Stomach (tissue), 8 donors: ENCODE measurements at regions not wholly inside any gene's neighbourhood (a gene's known extent, or its start where the extent isn't known, plus 50 kb on each side); places are given as distances from the start of the nearest gene placed in this dataset.

Experiments used
- DNase-seq, 2 donors: peaks; one replicate each; pipeline versions ENCODE4 v3.0.0 to v3.0.0-alpha.2; 2013 to 2019
- H3K27ac ChIP-seq, 5 donors: fragments of 200-600 bp in 4 of 5; sonication (generic) in 4 of 5; one replicate each; pipeline ENCODE4 v1.5.1; 2013 to 2019; ENCODE audit warnings: mild to moderate bottlenecking in 1 of 5, moderate library complexity in 1 of 5
- H3K27me3 ChIP-seq, 3 donors: fragments of 200-600 bp; sonication (generic); one replicate each; pipeline ENCODE4 v1.5.1; 2017 to 2019; ENCODE audit warnings: mixed run types in 1 of 3
- H3K36me3 ChIP-seq, 4 donors: fragments of 200-600 bp; sonication (generic); 1 replicate in 3 of 4; 2 replicates in 1 of 4; pipeline ENCODE4 v1.5.1; 2016 to 2019
- H3K4me1 ChIP-seq, 4 donors: fragments of 200-600 bp; sonication (generic); one replicate each; pipeline ENCODE4 v1.5.1; 2016 to 2019
- H3K4me3 ChIP-seq, 4 donors: fragments of 200-600 bp; sonication (generic) in 3 of 4; one replicate each; pipeline ENCODE4 v1.5.1; 2016 to 2019; ENCODE audit warnings: mild to moderate bottlenecking in 1 of 4
- H3K9me3 ChIP-seq, 4 donors: fragments of 200-600 bp; sonication (generic); one replicate each; pipeline ENCODE4 v1.5.1; 2016 to 2019
- CTCF ChIP-seq, 7 experiments: fragments of 450-650 bp in 4 of 7; fragments of 200-600 bp in 3 of 7; sonication (generic) in 3 of 7; IDR thresholded peaks; one replicate each; pipeline ENCODE4 v1.5.1; 2016 to 2019; ENCODE audit warnings: antibody characterized with exemption in 7 of 7, control low read depth in 2 of 7, mild to moderate bottlenecking in 1 of 7
- EP300 ChIP-seq: sonication (generic); formaldehyde crosslinking; IDR thresholded peaks from one replicate; pipeline ENCODE4 v1.6.1; 2017; ENCODE audit warnings: antibody characterized with exemption
- POLR2A ChIP-seq, 4 donors: fragments of 450-650 bp; IDR thresholded peaks; one replicate each; pipeline ENCODE4 v1.6.1; 2016; ENCODE audit warnings: antibody characterized with exemption in 4 of 4, control low read depth in 2 of 4, mild to moderate bottlenecking in 1 of 4, moderate library complexity in 1 of 4
- POLR2AphosphoS5 ChIP-seq, 3 donors: sonication (generic); formaldehyde crosslinking; IDR thresholded peaks; one replicate each; pipeline ENCODE4 v1.6.1; 2016; ENCODE audit warnings: antibody characterized with exemption in 3 of 3
- WGBS, 5 donors: extraction: QIAGEN DNeasy Blood & Tissue Kit in 3 of 5; methylation state at CpG; one replicate each; pipeline versions ENCODE4 v1.1.5 to v1.1.7; 2013 to 2018; 5-methylcytosine and 5-hydroxymethylcytosine counted together
- intact Hi-C: fragments of 100-400 bp; cut with DNase I; formaldehyde crosslinking; loops from one replicate; pipeline ENCODE4 v1.15.1; 2023; ENCODE audit warnings: low total_unique reads
- donor health status: healthy with polysubstance abuse.
- donor health status: Bipolar disorder and iron deficiency.
- donor health status: healthy.

- Histone ChIP-seq H3K27ac (no peak overlapping the region), H3K27me3 (peaks cover 0 to 86% (median 15%) of the 10 kb centered on the region in 3 donors), H3K36me3 (no peaks in the 10 kb centered on the region), H3K4me3 (no peak overlapping the region), H3K4me1 (peaks cover 0 to 12% (median 0%) of the 10 kb centered on the region in 4 donors), H3K9me3 (no peaks in the 10 kb centered on the region)
- DNase-seq, result no peak
- WGBS, 5 donors, result 46 to 59% (median 55%) methylated on average over 14 of the region's 14 CpGs
- TF ChIP-seq POLR2A (IDR thresholded peaks at IDR 0.05) (no peak), EP300 (no peak), POLR2AphosphoS5 (IDR thresholded peaks at IDR 0.05) (no peak), CTCF (IDR thresholded peaks at IDR 0.05) (no peak)
- intact Hi-C loops, result no loop called here
These were observed 251.6 kb downstream of the C16orf95 start for GRCh38 chr16:87065446-87066132.

GRCh38 chr16:87066133-87067002, 250.8 kb downstream of the C16orf95 start:
- Histone ChIP-seq H3K4me1 (peaks cover 0 to 12% (median 0%) of the 10 kb centered on the region in 4 donors), H3K9me3 (no peaks in the 10 kb centered on the region), H3K27me3 (peaks cover 0 to 90% (median 20%) of the 10 kb centered on the region in 3 donors), H3K4me3 (no peak overlapping the region), H3K36me3 (no peaks in the 10 kb centered on the region), H3K27ac (no peak overlapping the region)
- 80 to 86% (median 83%) methylated on average over 28 to 30 of the region's 30 CpGs for WGBS, 5 donors
- intact Hi-C loops, result no loop called here
- no peak for DNase-seq
- TF ChIP-seq EP300, result no peak
- no peak for TF ChIP-seq CTCF (IDR thresholded peaks at IDR 0.05)
- TF ChIP-seq POLR2A (IDR thresholded peaks at IDR 0.05), result no peak
- TF ChIP-seq POLR2AphosphoS5 (IDR thresholded peaks at IDR 0.05), result no peak

GRCh38 chr16:87067003-87067556, 250.1 kb downstream of the C16orf95 start:
- H3K9me3 ChIP-seq, result no peaks in the 10 kb centered on the region
- H3K4me3 ChIP-seq, result no peak overlapping the region
- H3K27ac ChIP-seq, result no peak overlapping the region
- no peak for TF ChIP-seq CTCF (IDR thresholded peaks at IDR 0.05)
- TF ChIP-seq POLR2AphosphoS5 (IDR thresholded peaks at IDR 0.05), result no peak
- no peak for TF ChIP-seq EP300
- no peak for TF ChIP-seq POLR2A (IDR thresholded peaks at IDR 0.05)
- peaks cover 0 to 96% (median 25%) of the 10 kb centered on the region in 3 donors for H3K27me3 ChIP-seq
- WGBS, 5 donors, result 81 to 88% (median 86%) methylated on average over 24 of the region's 24 CpGs
- H3K36me3 ChIP-seq, result no peaks in the 10 kb centered on the region
- DNase-seq, result no peak
- H3K4me1 ChIP-seq, result peaks cover 0 to 11% (median 0%) of the 10 kb centered on the region in 4 donors
- intact Hi-C loops, result no loop called here
